ENCODE measurements at regions not wholly inside any gene's neighbourhood (a gene's known extent, or its start where the extent isn't known, plus 50 kb on each side); places are given as distances from the start of the nearest gene placed in this dataset.
A peak's percentile ranks its signal among the peaks of the same experiment; 100 is the strongest.

GRCh38 chr9:129317179-129318011, 139.3 kb upstream of the IER5L start:
- no peak for DNase-seq
- Mint-ChIP-seq H3K27me3 (peaks cover 0 to 26% of the 10 kb centered on the region in 2 donors), H3K36me3 (ENCODE audit: insufficient read depth) (peaks cover 3% of the 10 kb centered on the region), H3K4me1 (ENCODE audit: low read depth in 2 of 2) (peaks cover 4 to 9% of the 10 kb centered on the region in 2 donors), H3K9me3 (no peaks in the 10 kb centered on the region), H3K27ac (peak overlapping the region in 1 of 2 donors; percentile 70), H3K4me3 (no peak overlapping the region)
- ATAC-seq (replicated peaks): no peak

GRCh38 chr9:129316281-129317030, 138.4 kb upstream of the IER5L start:
- ATAC-seq (replicated peaks): no peak
- peaks cover 0 to 26% of the 10 kb centered on the region in 2 donors for H3K27me3 Mint-ChIP-seq
- peak overlapping the region in 1 of 2 donors; percentile 70 for H3K27ac Mint-ChIP-seq

GRCh38 chr9:129313331-129313955, 135.4 kb upstream of the IER5L start:
- ATAC-seq (replicated peaks): no peak
- no peaks in the 10 kb centered on the region for H3K4me1 Mint-ChIP-seq (ENCODE audit: low read depth in 2 of 2)
- peaks cover 3% of the 10 kb centered on the region for H3K36me3 Mint-ChIP-seq (ENCODE audit: insufficient read depth)
- H3K9me3 Mint-ChIP-seq: no peaks in the 10 kb centered on the region
- peaks cover 0 to 37% of the 10 kb centered on the region in 2 donors for H3K27me3 Mint-ChIP-seq
- no peak for DNase-seq
- peak overlapping the region in 1 of 2 donors; percentile 62 for H3K27ac Mint-ChIP-seq
- no peak overlapping the region for H3K4me3 Mint-ChIP-seq

More at GRCh38 chr9:129316281-129317030, 138.4 kb upstream of the IER5L start:
- Mint-ChIP-seq H3K36me3 (ENCODE audit: insufficient read depth) (peaks cover 3% of the 10 kb centered on the region), H3K4me3 (no peak overlapping the region), H3K4me1 (ENCODE audit: low read depth in 2 of 2) (peaks cover 4 to 9% of the 10 kb centered on the region in 2 donors), H3K9me3 (no peaks in the 10 kb centered on the region)
- DNase-seq: no peak

- ATAC-seq (replicated peaks): no peak
- H3K9me3 Mint-ChIP-seq: no peaks in the 10 kb centered on the region
- H3K36me3 Mint-ChIP-seq (ENCODE audit: insufficient read depth): no peaks in the 10 kb centered on the region
- no peaks in the 10 kb centered on the region for H3K4me1 Mint-ChIP-seq (ENCODE audit: low read depth in 2 of 2)
- peaks cover 0 to 29% of the 10 kb centered on the region in 2 donors for H3K27me3 Mint-ChIP-seq
- peak overlapping the region in 1 of 2 donors; percentile 44 for H3K27ac Mint-ChIP-seq
- no peak for DNase-seq
- H3K4me3 Mint-ChIP-seq: no peak overlapping the region
These were observed 134.4 kb upstream of the IER5L start for GRCh38 chr9:129312251-129313122.

GRCh38 chr9:129311643-129312042, 133.6 kb upstream of the IER5L start:
- H3K4me3 Mint-ChIP-seq: no peak overlapping the region
- ATAC-seq (replicated peaks) (no peak), DNase-seq (no peak)
- no peaks in the 10 kb centered on the region for H3K9me3 Mint-ChIP-seq
- no peaks in the 10 kb centered on the region for H3K36me3 Mint-ChIP-seq (ENCODE audit: insufficient read depth)
- no peaks in the 10 kb centered on the region for H3K4me1 Mint-ChIP-seq (ENCODE audit: low read depth in 2 of 2)
- peaks cover 0 to 21% of the 10 kb centered on the region in 2 donors for H3K27me3 Mint-ChIP-seq
- H3K27ac Mint-ChIP-seq: peak overlapping the region in 1 of 2 donors; percentile 44

GRCh38 chr9:129310666-129311350, 132.7 kb upstream of the IER5L start:
- DNase-seq (no peak), ATAC-seq (replicated peaks) (no peak)
- no peaks in the 10 kb centered on the region for H3K4me1 Mint-ChIP-seq (ENCODE audit: low read depth in 2 of 2)
- H3K27ac Mint-ChIP-seq: peak overlapping the region in 1 of 2 donors; percentile 49
- H3K27me3 Mint-ChIP-seq: peaks cover 0 to 17% of the 10 kb centered on the region in 2 donors
- H3K36me3 Mint-ChIP-seq (ENCODE audit: insufficient read depth): no peaks in the 10 kb centered on the region
- no peaks in the 10 kb centered on the region for H3K9me3 Mint-ChIP-seq
- H3K4me3 Mint-ChIP-seq: no peak overlapping the region

GRCh38 chr9:129309906-129310305, 131.8 kb upstream of the IER5L start:
- Mint-ChIP-seq H3K27me3 (peaks cover 0 to 17% of the 10 kb centered on the region in 2 donors), H3K9me3 (no peaks in the 10 kb centered on the region), H3K36me3 (ENCODE audit: insufficient read depth) (no peaks in the 10 kb centered on the region), H3K4me3 (no peak overlapping the region), H3K4me1 (ENCODE audit: low read depth in 2 of 2) (no peaks in the 10 kb centered on the region), H3K27ac (no peak overlapping the region)
- ATAC-seq (replicated peaks) (no peak), DNase-seq (no peak)

- no peak overlapping the region for H3K27ac Mint-ChIP-seq
- H3K4me1 Mint-ChIP-seq (ENCODE audit: low read depth in 2 of 2): no peaks in the 10 kb centered on the region
- no peaks in the 10 kb centered on the region for H3K9me3 Mint-ChIP-seq
- peaks cover 0 to 17% of the 10 kb centered on the region in 2 donors for H3K27me3 Mint-ChIP-seq
- no peak overlapping the region for H3K4me3 Mint-ChIP-seq
- no peaks in the 10 kb centered on the region for H3K36me3 Mint-ChIP-seq (ENCODE audit: insufficient read depth)
- ATAC-seq (replicated peaks): no peak
- no peak for DNase-seq
These were observed 131.0 kb upstream of the IER5L start for GRCh38 chr9:129309041-129309430.

- H3K4me1 Mint-ChIP-seq (ENCODE audit: low read depth in 2 of 2): no peaks in the 10 kb centered on the region
- peaks cover 6 to 25% of the 10 kb centered on the region in 2 donors for H3K27me3 Mint-ChIP-seq
- ATAC-seq (replicated peaks) (no peak), DNase-seq (no peak)
- no peak overlapping the region for H3K4me3 Mint-ChIP-seq
- H3K9me3 Mint-ChIP-seq: no peaks in the 10 kb centered on the region
- no peaks in the 10 kb centered on the region for H3K36me3 Mint-ChIP-seq (ENCODE audit: insufficient read depth)
- no peak overlapping the region for H3K27ac Mint-ChIP-seq
These were observed 129.3 kb upstream of the IER5L start for GRCh38 chr9:129307227-129307970.

GRCh38 chr9:129306318-129306973, 128.4 kb upstream of the IER5L start:
- Mint-ChIP-seq H3K27me3 (peaks cover 6 to 26% of the 10 kb centered on the region in 2 donors), H3K36me3 (ENCODE audit: insufficient read depth) (no peaks in the 10 kb centered on the region), H3K4me3 (no peak overlapping the region), H3K9me3 (no peaks in the 10 kb centered on the region), H3K27ac (no peak overlapping the region), H3K4me1 (ENCODE audit: low read depth in 2 of 2) (no peaks in the 10 kb centered on the region)
- ATAC-seq (replicated peaks): no peak
- no peak for DNase-seq

GRCh38 chr9:129305246-129305645, 127.2 kb upstream of the IER5L start:
- Mint-ChIP-seq H3K4me1 (ENCODE audit: low read depth in 2 of 2) (no peaks in the 10 kb centered on the region), H3K9me3 (no peaks in the 10 kb centered on the region), H3K4me3 (no peak overlapping the region), H3K27me3 (peaks cover 6 to 29% of the 10 kb centered on the region in 2 donors), H3K36me3 (ENCODE audit: insufficient read depth) (no peaks in the 10 kb centered on the region), H3K27ac (no peak overlapping the region)
- DNase-seq: no peak
- no peak for ATAC-seq (replicated peaks)
